DND-41 (cell line): ENCODE measurements at regions not wholly inside any gene's neighbourhood (a gene's known extent, or its start where the extent isn't known, plus 50 kb on each side); places are given as distances from the start of the nearest gene placed in this dataset.

Experiments
- CTCF ChIP-seq: IDR thresholded peaks from 2 replicates; pipeline ENCODE4 v1.5.1; 2012; ENCODE audit warnings: borderline replicate concordance, low read length, moderate library complexity, mild to moderate bottlenecking; ENCODE audit not compliant: poor library complexity, severe bottlenecking; ENCODE audit errors: extremely low read depth
- EZH2 ChIP-seq: IDR thresholded peaks from 3 replicates; pipeline ENCODE4 v1.6.1; 2012; ENCODE audit warnings: borderline replicate concordance, low read depth, mild to moderate bottlenecking, moderate library complexity, low read length, inconsistent platforms; ENCODE audit not compliant: severe bottlenecking

- no peak for TF ChIP-seq CTCF
- no peak for TF ChIP-seq EZH2
Observed at GRCh38 chr7:65812281-65812680, 60.6 kb upstream of the VKORC1L1 start.
